Neural cell (in vitro differentiated cells): ENCODE measurements at regions not wholly inside any gene's neighbourhood (a gene's known extent, or its start where the extent isn't known, plus 50 kb on each side); places are given as distances from the start of the nearest gene placed in this dataset.

Source experiments
- H2AFZ ChIP-seq: fragments of 200-600, 300-800 bp; sonication (generic), shearing (Covaris generic); 2 replicates; pipeline ENCODE4 v1.6.0; 2014; ENCODE audit warnings: low read depth, mild to moderate bottlenecking, antibody characterized with exemption, low read length, moderate library complexity
- H3F3A ChIP-seq: fragments of 200-600 bp; shearing (Covaris generic); 2 replicates; pipeline ENCODE4 v1.6.1; 2016; ENCODE audit warnings: mild to moderate bottlenecking, moderate library complexity, mixed read lengths, antibody characterized with exemption, low read length; ENCODE audit not compliant: insufficient read depth, poor library complexity, severe bottlenecking
- H3K27ac ChIP-seq: fragments of 200-600, 300-800 bp; sonication (generic), shearing (Covaris generic); 2 replicates; pipeline ENCODE4 v1.5.1; 2014; ENCODE audit warnings: mild to moderate bottlenecking, low read length, moderate library complexity
- H3K27me3 ChIP-seq: fragments of 300-800, 200-600 bp; sonication (generic), shearing (Covaris generic); 2 replicates; pipeline ENCODE4 v1.6.0; 2014; ENCODE audit warnings: mild to moderate bottlenecking, low read depth, low read length, moderate library complexity; ENCODE audit not compliant: insufficient read depth
- H3K36me3 ChIP-seq: fragments of 300-800, 200-600 bp; sonication (generic), shearing (Covaris generic); 2 replicates; pipeline ENCODE4 v1.5.1; 2014; ENCODE audit warnings: mild to moderate bottlenecking, antibody characterized with exemption, low read length, moderate library complexity; ENCODE audit not compliant: insufficient read depth
- H3K4me2 ChIP-seq: fragments of 300-800, 200-600 bp; sonication (generic), shearing (Covaris generic); 2 replicates; pipeline ENCODE4 v1.6.0; 2014; ENCODE audit warnings: mild to moderate bottlenecking, low read length
- H3K4me3 ChIP-seq: fragments of 300-800, 200-600 bp; sonication (generic), shearing (Covaris generic); 2 replicates; pipeline ENCODE4 v1.5.1; 2014; ENCODE audit warnings: mild to moderate bottlenecking, low read length, moderate library complexity
- H3K79me2 ChIP-seq: fragments of 200-600 bp; shearing (Covaris generic); replicated peaks from 2 replicates; pipeline ENCODE4 v1.6.0; 2014; ENCODE audit warnings: mild to moderate bottlenecking, low read length, moderate library complexity; ENCODE audit not compliant: insufficient read depth
- H3K9ac ChIP-seq: fragments of 300-800, 200-600 bp; sonication (generic), shearing (Covaris generic); 2 replicates; pipeline ENCODE4 v1.6.1; 2016; ENCODE audit warnings: mild to moderate bottlenecking, low read length, mixed read lengths
- H3K9me2 ChIP-seq: fragments of 200-600 bp; shearing (Covaris generic); 2 replicates; pipeline ENCODE4 v1.6.1; 2016; ENCODE audit warnings: mild to moderate bottlenecking, low read length, mixed read lengths; ENCODE audit not compliant: insufficient read depth
- H3K9me3 ChIP-seq: fragments of 200-600, 300-800 bp; sonication (generic), shearing (Covaris generic); 2 replicates; pipeline ENCODE4 v1.6.1; 2016; ENCODE audit warnings: mild to moderate bottlenecking, mixed run types, low read length, moderate library complexity, mixed read lengths
- H4K20me1 ChIP-seq: fragments of 200-600 bp; shearing (Covaris generic); 2 replicates; pipeline ENCODE4 v1.6.1; 2016; ENCODE audit warnings: mild to moderate bottlenecking, mixed run types; ENCODE audit not compliant: insufficient read depth
- EP300 ChIP-seq: fragments of 450-650 bp; conservative IDR thresholded peaks from 2 replicates; pipeline ENCODE4 v1.6.1; 2014; ENCODE audit warnings: antibody characterized with exemption, mild to moderate bottlenecking, moderate library complexity; ENCODE audit not compliant: poor library complexity, severe bottlenecking
- EZH2 ChIP-seq: fragments of 200-600, 300-800 bp; shearing (Covaris generic), sonication (generic); IDR thresholded peaks from 2 replicates; pipeline ENCODE4 v1.6.1; 2014; ENCODE audit warnings: antibody characterized with exemption, low read length, borderline replicate concordance, mild to moderate bottlenecking; ENCODE audit not compliant: insufficient read depth, poor library complexity, severe bottlenecking
- MXI1 ChIP-seq: fragments of 450-650 bp; conservative IDR thresholded peaks from 2 replicates; pipeline ENCODE4 v1.6.1; 2014; ENCODE audit warnings: antibody characterized with exemption, mild to moderate bottlenecking; ENCODE audit not compliant: poor library complexity, severe bottlenecking
- POLR2AphosphoS5 ChIP-seq: IDR thresholded peaks from 2 replicates; pipeline ENCODE4 v1.6.1; 2012
- RAD21 ChIP-seq: fragments of 450-650 bp; conservative IDR thresholded peaks from 2 replicates; pipeline ENCODE4 v1.6.1; 2014; ENCODE audit warnings: antibody characterized with exemption, mild to moderate bottlenecking, moderate library complexity
- REST ChIP-seq: IDR thresholded peaks from 2 replicates; pipeline ENCODE4 v1.6.1; 2012; ENCODE audit warnings: borderline replicate concordance
- SMC3 ChIP-seq: fragments of 450-650 bp; conservative IDR thresholded peaks from 2 replicates; pipeline ENCODE4 v1.6.1; 2014; ENCODE audit warnings: antibody characterized with exemption, mild to moderate bottlenecking, moderate library complexity; ENCODE audit not compliant: poor library complexity
- TAF1 ChIP-seq: IDR thresholded peaks from 2 replicates; pipeline ENCODE4 v1.6.1; 2012; ENCODE audit warnings: low read depth
- TF ChIP-seq, protein P1 (sequence below): fragments of 450-650 bp; IDR thresholded peaks from 2 replicates; pipeline ENCODE4 v1.5.1; 2014; ENCODE audit warnings: antibody characterized with exemption, mild to moderate bottlenecking, moderate library complexity; ENCODE audit not compliant: poor library complexity, severe bottlenecking

DNA sequence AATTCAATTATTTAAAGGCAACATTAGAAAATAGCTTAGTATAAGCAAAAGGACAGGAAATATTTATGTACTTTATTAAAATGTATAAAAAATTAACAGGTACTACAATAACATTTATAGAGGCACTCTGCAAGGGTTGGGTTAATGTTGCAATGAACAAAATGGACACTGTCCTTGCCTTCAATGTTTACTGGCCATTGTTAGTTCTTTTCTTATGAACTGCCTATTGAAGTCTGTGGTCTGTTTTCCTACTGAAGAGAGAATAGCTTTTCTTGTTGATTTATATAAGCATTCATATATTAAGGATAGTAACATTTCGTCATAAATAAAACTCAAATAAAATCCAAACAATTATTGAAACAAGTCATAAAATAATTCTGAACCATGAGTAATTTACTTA lies 135.3 kb upstream of the BEND6 start:
- H3K9ac ChIP-seq: no peak overlapping the region
- peaks cover 30% of the 10 kb centered on the region for H3K79me2 ChIP-seq
- H3K4me2 ChIP-seq: no peak overlapping the region
- H3K27me3 ChIP-seq: no peaks in the 10 kb centered on the region
- no peak overlapping the region for H3K4me3 ChIP-seq
- TF ChIP-seq, protein P1, sequence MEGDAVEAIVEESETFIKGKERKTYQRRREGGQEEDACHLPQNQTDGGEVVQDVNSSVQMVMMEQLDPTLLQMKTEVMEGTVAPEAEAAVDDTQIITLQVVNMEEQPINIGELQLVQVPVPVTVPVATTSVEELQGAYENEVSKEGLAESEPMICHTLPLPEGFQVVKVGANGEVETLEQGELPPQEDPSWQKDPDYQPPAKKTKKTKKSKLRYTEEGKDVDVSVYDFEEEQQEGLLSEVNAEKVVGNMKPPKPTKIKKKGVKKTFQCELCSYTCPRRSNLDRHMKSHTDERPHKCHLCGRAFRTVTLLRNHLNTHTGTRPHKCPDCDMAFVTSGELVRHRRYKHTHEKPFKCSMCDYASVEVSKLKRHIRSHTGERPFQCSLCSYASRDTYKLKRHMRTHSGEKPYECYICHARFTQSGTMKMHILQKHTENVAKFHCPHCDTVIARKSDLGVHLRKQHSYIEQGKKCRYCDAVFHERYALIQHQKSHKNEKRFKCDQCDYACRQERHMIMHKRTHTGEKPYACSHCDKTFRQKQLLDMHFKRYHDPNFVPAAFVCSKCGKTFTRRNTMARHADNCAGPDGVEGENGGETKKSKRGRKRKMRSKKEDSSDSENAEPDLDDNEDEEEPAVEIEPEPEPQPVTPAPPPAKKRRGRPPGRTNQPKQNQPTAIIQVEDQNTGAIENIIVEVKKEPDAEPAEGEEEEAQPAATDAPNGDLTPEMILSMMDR: no peak
- TF ChIP-seq POLR2AphosphoS5 (no peak), EZH2 (no peak), EP300 (no peak), REST (no peak), SMC3 (no peak), RAD21 (no peak), MXI1 (no peak), TAF1 (no peak)
- no peaks in the 10 kb centered on the region for H3K36me3 ChIP-seq
- H2AFZ ChIP-seq: no peak overlapping the region
- no peak overlapping the region for H3K27ac ChIP-seq
- no peaks in the 10 kb centered on the region for H3F3A ChIP-seq
- no peaks in the 10 kb centered on the region for H3K9me3 ChIP-seq
- H3K9me2 ChIP-seq: no peaks in the 10 kb centered on the region
- no peaks in the 10 kb centered on the region for H4K20me1 ChIP-seq

GRCh38 chr6:56816370-56816769 lies 138.5 kb upstream of the BEND6 start:
- H3K4me2 ChIP-seq: no peak overlapping the region
- no peak overlapping the region for H3K27ac ChIP-seq
- no peaks in the 10 kb centered on the region for H3K9me3 ChIP-seq
- no peak overlapping the region for H3K4me3 ChIP-seq
- no peak overlapping the region for H2AFZ ChIP-seq
- no peaks in the 10 kb centered on the region for H3K9me2 ChIP-seq
- peaks cover 5% of the 10 kb centered on the region for H3F3A ChIP-seq
- no peaks in the 10 kb centered on the region for H3K27me3 ChIP-seq
- TF ChIP-seq EZH2 (no peak), POLR2AphosphoS5 (no peak), MXI1 (no peak), TAF1 (no peak), RAD21 (no peak), REST (no peak), EP300 (no peak), SMC3 (no peak)
- TF ChIP-seq, protein P1: no peak
- H3K36me3 ChIP-seq: no peaks in the 10 kb centered on the region
- no peak overlapping the region for H3K9ac ChIP-seq
- H3K79me2 ChIP-seq: peaks cover 29% of the 10 kb centered on the region
- H4K20me1 ChIP-seq: no peaks in the 10 kb centered on the region
